Left ventricle myocardium inferior (tissue), 1 donor: ENCODE measurements at regions not wholly inside any gene's neighbourhood (a gene's known extent, or its start where the extent isn't known, plus 50 kb on each side); places are given as distances from the start of the nearest gene placed in this dataset.

ENCODE experiments used
- DNase-seq: peaks from one replicate; pipeline ENCODE4 v3.0.0-alpha.2; 2020
- H3K27ac ChIP-seq: fragments of 200-600 bp; replicated peaks from 2 replicates; pipeline ENCODE4 v1.8.0; 2021
- H3K27me3 ChIP-seq: fragments of 200-600 bp; 2 replicates; pipeline ENCODE4 v1.8.0; 2021; ENCODE audit warnings: low read depth
- H3K36me3 ChIP-seq: fragments of 200-600 bp; 2 replicates; pipeline ENCODE4 v1.8.0; 2021
- H3K4me1 ChIP-seq: fragments of 200-600 bp; 2 replicates; pipeline ENCODE4 v1.8.0; 2021
- H3K4me3 ChIP-seq: fragments of 200-600 bp; 2 replicates; pipeline ENCODE4 v1.8.0; 2021; ENCODE audit warnings: mild to moderate bottlenecking, moderate library complexity
- H3K9me3 ChIP-seq: fragments of 200-600 bp; replicated peaks from 2 replicates; pipeline ENCODE4 v1.8.0; 2021
- intact Hi-C: fragments of 100-400 bp; cut with micrococcal nuclease; formaldehyde crosslinking; loops from one replicate; pipeline ENCODE4 v1.11.0; 2022
- TF ChIP-seq, protein P1 (sequence below): fragments of 200-600 bp; IDR thresholded peaks from 2 replicates; pipeline ENCODE4 v1.8.0; 2021; ENCODE audit warnings: antibody characterized with exemption, mild to moderate bottlenecking, borderline replicate concordance
- donor health status: DM: no; HTN: yes; CAD: no; lungs with severe emphysema.

- Histone ChIP-seq H3K27me3 (peaks cover 21% of the 10 kb centered on the region), H3K9me3 (no peaks in the 10 kb centered on the region), H3K4me1 (no peaks in the 10 kb centered on the region), H3K36me3 (no peaks in the 10 kb centered on the region), H3K4me3 (no peak overlapping the region), H3K27ac (no peak overlapping the region)
- TF ChIP-seq, protein P1, sequence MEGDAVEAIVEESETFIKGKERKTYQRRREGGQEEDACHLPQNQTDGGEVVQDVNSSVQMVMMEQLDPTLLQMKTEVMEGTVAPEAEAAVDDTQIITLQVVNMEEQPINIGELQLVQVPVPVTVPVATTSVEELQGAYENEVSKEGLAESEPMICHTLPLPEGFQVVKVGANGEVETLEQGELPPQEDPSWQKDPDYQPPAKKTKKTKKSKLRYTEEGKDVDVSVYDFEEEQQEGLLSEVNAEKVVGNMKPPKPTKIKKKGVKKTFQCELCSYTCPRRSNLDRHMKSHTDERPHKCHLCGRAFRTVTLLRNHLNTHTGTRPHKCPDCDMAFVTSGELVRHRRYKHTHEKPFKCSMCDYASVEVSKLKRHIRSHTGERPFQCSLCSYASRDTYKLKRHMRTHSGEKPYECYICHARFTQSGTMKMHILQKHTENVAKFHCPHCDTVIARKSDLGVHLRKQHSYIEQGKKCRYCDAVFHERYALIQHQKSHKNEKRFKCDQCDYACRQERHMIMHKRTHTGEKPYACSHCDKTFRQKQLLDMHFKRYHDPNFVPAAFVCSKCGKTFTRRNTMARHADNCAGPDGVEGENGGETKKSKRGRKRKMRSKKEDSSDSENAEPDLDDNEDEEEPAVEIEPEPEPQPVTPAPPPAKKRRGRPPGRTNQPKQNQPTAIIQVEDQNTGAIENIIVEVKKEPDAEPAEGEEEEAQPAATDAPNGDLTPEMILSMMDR = no peak
- intact Hi-C loops = no loop called here
- DNase-seq = no peak
Observed at GRCh38 chr2:58794103-58794502, 553.0 kb upstream of the FANCL start.

- TF ChIP-seq, protein P1 = no peak
- H3K4me3 ChIP-seq = no peak overlapping the region
- H3K4me1 ChIP-seq = no peaks in the 10 kb centered on the region
- no peaks in the 10 kb centered on the region for H3K36me3 ChIP-seq
- intact Hi-C loops = no loop called here
- H3K9me3 ChIP-seq = no peaks in the 10 kb centered on the region
- no peak for DNase-seq
- H3K27ac ChIP-seq = no peak overlapping the region
- no peaks in the 10 kb centered on the region for H3K27me3 ChIP-seq
Observed at GRCh38 chr2:58788402-58788801, 547.3 kb upstream of the FANCL start.

DNA sequence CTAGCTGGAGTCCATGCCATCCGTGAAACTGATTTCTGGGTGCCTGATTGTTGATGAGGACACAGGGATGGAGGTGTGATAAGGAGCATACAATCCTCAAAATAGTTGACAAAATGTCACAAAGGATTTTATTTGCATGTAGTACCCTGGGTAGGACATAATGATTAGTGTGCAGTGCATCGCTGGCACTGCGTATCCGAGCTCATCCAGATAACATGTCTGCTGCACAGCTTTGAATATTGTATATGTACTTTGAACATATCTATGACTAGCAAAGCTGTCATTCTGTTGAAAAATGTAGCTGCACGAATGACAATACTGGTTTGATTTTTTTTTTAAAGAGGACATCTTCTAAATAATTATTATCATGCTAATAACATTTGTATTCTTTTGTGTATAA is 529.7 kb upstream of the FANCL start:
- TF ChIP-seq, protein P1 = no peak
- no peak overlapping the region for H3K27ac ChIP-seq
- intact Hi-C loops = no loop called here
- no peak for DNase-seq
- H3K4me3 ChIP-seq = no peak overlapping the region
- no peaks in the 10 kb centered on the region for H3K36me3 ChIP-seq
- H3K4me1 ChIP-seq = no peaks in the 10 kb centered on the region
- H3K9me3 ChIP-seq = no peaks in the 10 kb centered on the region
- H3K27me3 ChIP-seq = peaks cover 46% of the 10 kb centered on the region

DNA sequence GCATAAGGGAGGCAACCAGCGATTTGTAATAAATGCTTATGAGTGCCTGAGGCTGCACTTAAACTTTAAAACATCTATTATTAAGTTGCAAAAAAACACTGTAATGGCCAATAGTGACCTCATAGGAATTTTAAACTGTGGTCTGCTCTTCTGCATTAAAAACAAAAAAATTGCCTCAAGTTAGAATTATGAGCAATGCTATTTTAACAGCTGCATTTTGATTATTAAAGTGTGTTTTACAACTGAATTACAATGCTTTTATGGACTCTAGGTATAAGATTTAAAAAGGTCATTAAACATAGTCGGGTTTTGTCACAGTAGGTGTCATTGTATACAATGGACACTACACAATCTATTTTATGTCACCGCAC is 528.7 kb upstream of the FANCL start:
- TF ChIP-seq, protein P1 = no peak
- H3K27me3 ChIP-seq = peaks cover 43% of the 10 kb centered on the region
- H3K4me1 ChIP-seq = no peaks in the 10 kb centered on the region
- no peaks in the 10 kb centered on the region for H3K9me3 ChIP-seq
- H3K4me3 ChIP-seq = no peak overlapping the region
- no peak overlapping the region for H3K27ac ChIP-seq
- DNase-seq = no peak
- no peaks in the 10 kb centered on the region for H3K36me3 ChIP-seq
- intact Hi-C loops = no loop called here

- intact Hi-C loops = no loop called here
- H3K4me3 ChIP-seq = no peak overlapping the region
Observed at GRCh38 chr2:58769111-58769863, 528.2 kb upstream of the FANCL start.

More at GRCh38 chr2:58769111-58769863, 528.2 kb upstream of the FANCL start:
- Histone ChIP-seq H3K4me1 (no peaks in the 10 kb centered on the region), H3K9me3 (no peaks in the 10 kb centered on the region), H3K27me3 (peaks cover 40% of the 10 kb centered on the region), H3K27ac (no peak overlapping the region), H3K36me3 (no peaks in the 10 kb centered on the region)
- no peak for DNase-seq
- TF ChIP-seq, protein P1 = no peak
